ENCODE measurements at regions not wholly inside any gene's neighbourhood (a gene's known extent, or its start where the extent isn't known, plus 50 kb on each side); places are given as distances from the start of the nearest gene placed in this dataset.

DNA sequence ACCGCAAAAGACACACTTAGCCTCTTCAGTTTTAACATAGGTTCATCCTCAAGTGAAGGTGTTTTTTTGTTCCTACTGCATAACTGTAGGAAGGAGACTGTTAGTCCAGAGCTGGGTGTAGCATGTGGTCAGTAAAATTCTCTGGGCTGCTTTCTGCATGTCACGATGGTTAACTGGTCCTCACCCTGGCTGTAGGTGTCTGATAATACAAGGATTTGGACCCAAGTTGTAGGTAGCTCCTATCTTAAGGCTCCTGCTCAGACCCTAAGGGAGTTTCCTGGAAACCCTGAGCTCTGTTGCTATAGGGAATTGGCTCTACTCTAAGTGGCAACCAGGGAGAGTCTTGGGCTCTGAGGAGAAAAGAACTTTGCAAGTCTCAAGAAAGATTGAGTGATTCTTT lies 112.9 kb downstream of the SAMD9 start:
- DNase-seq (no peak), ATAC-seq (no peak)
- TF ChIP-seq, protein P1, sequence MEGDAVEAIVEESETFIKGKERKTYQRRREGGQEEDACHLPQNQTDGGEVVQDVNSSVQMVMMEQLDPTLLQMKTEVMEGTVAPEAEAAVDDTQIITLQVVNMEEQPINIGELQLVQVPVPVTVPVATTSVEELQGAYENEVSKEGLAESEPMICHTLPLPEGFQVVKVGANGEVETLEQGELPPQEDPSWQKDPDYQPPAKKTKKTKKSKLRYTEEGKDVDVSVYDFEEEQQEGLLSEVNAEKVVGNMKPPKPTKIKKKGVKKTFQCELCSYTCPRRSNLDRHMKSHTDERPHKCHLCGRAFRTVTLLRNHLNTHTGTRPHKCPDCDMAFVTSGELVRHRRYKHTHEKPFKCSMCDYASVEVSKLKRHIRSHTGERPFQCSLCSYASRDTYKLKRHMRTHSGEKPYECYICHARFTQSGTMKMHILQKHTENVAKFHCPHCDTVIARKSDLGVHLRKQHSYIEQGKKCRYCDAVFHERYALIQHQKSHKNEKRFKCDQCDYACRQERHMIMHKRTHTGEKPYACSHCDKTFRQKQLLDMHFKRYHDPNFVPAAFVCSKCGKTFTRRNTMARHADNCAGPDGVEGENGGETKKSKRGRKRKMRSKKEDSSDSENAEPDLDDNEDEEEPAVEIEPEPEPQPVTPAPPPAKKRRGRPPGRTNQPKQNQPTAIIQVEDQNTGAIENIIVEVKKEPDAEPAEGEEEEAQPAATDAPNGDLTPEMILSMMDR (IDR thresholded peaks at IDR 0.05), result no peak

DNA sequence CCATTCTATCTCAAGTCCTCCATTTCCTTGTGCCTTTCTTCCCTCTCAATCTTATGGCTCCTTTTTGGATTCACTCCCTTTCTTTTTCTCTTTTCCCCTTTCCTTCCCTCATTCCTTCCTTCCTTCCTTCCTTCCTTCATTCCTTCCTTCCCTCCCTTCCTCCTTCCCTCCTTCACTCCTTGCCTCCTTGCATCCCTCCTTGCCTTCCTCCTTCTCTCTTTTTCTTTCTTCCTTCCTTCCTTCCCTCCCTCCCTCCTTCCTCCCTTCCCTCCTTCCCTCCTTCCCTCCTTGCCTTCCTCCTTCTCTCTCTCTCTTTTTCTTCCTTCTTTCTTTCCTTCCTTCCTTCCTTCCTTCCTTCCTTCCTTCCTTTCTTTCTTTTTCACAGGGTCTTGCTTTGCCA lies 120.1 kb downstream of the SAMD9 start:
- ATAC-seq, result no peak
- no peak overlapping the region for H3K4me3 ChIP-seq
- no peaks in the 10 kb centered on the region for H3K9me3 ChIP-seq
- TF ChIP-seq, protein P1 (IDR thresholded peaks at IDR 0.05), result no peak
- intact Hi-C loops (cut with DNase I, micrococcal nuclease), result no loop called here
- DNase-seq, result no peak
- H3K36me3 ChIP-seq (ENCODE audit: low read depth), result no peaks in the 10 kb centered on the region
- no peaks in the 10 kb centered on the region for H3K4me1 ChIP-seq (ENCODE audit: low read depth)

More for the DNA sequence above, 112.9 kb downstream of the SAMD9 start:
- peaks cover 10% of the 10 kb centered on the region for H3K4me1 ChIP-seq (ENCODE audit: low read depth)
- intact Hi-C loops (cut with DNase I, micrococcal nuclease), result no loop called here
- H3K9me3 ChIP-seq, result no peaks in the 10 kb centered on the region
- H3K4me3 ChIP-seq, result no peak overlapping the region
- H3K36me3 ChIP-seq (ENCODE audit: low read depth), result no peaks in the 10 kb centered on the region

DNA sequence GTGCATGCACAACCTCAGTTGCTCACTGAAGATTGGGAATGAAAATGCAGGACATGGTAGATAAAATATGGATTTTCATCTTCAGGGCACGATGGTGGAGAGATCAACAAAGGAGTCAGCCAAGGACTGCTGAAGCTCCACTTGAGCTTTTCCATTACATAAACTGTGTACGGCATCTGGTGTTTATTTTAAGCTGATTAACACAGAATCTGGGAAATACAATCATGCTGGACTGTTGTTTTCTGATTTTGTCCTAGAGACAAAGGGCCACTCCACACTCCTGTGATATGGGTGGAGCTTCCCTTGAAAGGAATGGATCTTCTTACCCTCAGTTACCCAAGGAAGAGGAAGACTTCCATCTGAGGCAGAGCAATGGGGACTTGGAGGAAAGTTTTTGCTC lies 120.6 kb downstream of the SAMD9 start:
- intact Hi-C loops (cut with DNase I, micrococcal nuclease), result no loop called here
- TF ChIP-seq, protein P1 (IDR thresholded peaks at IDR 0.05), result no peak
- ATAC-seq (no peak), DNase-seq (no peak)
- Histone ChIP-seq H3K4me3 (no peak overlapping the region), H3K36me3 (ENCODE audit: low read depth) (no peaks in the 10 kb centered on the region), H3K4me1 (ENCODE audit: low read depth) (no peaks in the 10 kb centered on the region), H3K9me3 (no peaks in the 10 kb centered on the region)

DNA sequence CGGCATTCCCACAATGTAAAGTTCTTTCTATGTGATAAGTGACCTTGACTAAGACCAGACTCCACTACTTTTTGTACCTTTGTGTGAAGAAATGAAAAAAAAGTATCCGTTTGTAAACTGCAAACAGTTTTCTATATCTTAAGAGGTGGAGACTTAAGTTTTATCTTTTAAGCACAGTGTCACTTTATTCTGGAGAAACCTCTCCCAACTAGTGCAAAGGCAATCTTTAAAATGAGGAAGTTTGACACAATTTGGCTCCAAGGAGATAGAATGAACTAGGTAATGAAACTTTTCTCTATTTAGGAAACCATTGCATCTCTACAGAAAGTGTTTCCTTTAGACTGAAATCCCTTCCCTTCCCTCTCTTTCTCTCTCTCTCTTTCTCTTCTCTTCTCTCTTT lies 122.9 kb downstream of the SAMD9 start:
- Histone ChIP-seq H3K36me3 (ENCODE audit: low read depth) (no peaks in the 10 kb centered on the region), H3K9me3 (no peaks in the 10 kb centered on the region), H3K4me3 (no peak overlapping the region), H3K4me1 (ENCODE audit: low read depth) (no peaks in the 10 kb centered on the region)
- intact Hi-C loops (cut with DNase I, micrococcal nuclease), result no loop called here
- no peak for ATAC-seq
- DNase-seq, result no peak
- TF ChIP-seq, protein P1 (IDR thresholded peaks at IDR 0.05), result no peak

DNA sequence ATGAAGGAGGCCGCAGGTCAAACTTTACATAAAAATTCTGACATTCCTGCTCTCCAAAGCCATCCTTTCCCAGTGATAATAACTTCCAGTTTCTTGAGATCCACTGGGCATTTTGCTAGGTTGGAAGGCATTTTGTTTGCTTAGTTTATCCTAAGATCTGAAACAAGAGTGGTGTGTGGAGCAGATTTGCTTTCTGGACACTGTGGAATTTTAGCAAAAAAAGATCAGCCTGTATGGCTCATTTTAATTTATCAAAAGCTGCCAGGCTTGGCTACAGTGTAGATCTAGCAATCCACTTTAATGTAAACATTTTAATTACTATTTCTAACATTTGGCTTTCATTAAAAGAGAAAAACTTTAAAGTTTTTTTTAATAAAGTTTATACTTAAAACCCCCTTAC lies 124.8 kb downstream of the SAMD9 start:
- Histone ChIP-seq H3K4me3 (no peak overlapping the region), H3K9me3 (no peaks in the 10 kb centered on the region), H3K36me3 (ENCODE audit: low read depth) (no peaks in the 10 kb centered on the region), H3K4me1 (ENCODE audit: low read depth) (no peaks in the 10 kb centered on the region)
- ATAC-seq (no peak), DNase-seq (no peak)
- intact Hi-C loops (cut with DNase I, micrococcal nuclease), result no loop called here
- TF ChIP-seq, protein P1 (IDR thresholded peaks at IDR 0.05), result no peak

DNA sequence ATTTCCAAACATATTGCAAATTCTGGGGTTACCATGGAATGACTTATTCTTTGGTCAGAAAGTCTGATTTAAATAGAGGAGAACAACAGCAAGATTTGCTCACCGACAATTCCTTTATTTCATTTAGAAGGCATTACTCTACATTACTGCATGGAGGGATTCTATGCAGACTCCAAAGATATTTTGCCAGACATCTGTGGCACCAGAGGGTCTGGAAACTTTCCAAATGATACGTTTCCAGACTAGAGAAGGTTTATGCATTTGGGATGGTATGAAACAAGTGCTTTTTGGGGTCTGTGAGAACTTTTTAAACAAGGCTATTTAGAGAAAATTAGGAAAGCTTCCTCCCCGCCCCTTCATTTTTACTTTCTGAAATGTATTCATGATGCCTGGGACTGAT lies 125.3 kb downstream of the SAMD9 start:
- H3K4me3 ChIP-seq, result no peak overlapping the region
- intact Hi-C loops (cut with DNase I, micrococcal nuclease), result no loop called here
- H3K36me3 ChIP-seq (ENCODE audit: low read depth), result no peaks in the 10 kb centered on the region
- ATAC-seq (no peak), DNase-seq (no peak)
- TF ChIP-seq, protein P1 (IDR thresholded peaks at IDR 0.05), result no peak
- no peaks in the 10 kb centered on the region for H3K4me1 ChIP-seq (ENCODE audit: low read depth)
- H3K9me3 ChIP-seq, result no peaks in the 10 kb centered on the region

Data from mucosa of descending colon (tissue), 3 donors.